ENCODE measurements at regions not wholly inside any gene's neighbourhood (a gene's known extent, or its start where the extent isn't known, plus 50 kb on each side); places are given as distances from the start of the nearest gene placed in this dataset.

DNA sequence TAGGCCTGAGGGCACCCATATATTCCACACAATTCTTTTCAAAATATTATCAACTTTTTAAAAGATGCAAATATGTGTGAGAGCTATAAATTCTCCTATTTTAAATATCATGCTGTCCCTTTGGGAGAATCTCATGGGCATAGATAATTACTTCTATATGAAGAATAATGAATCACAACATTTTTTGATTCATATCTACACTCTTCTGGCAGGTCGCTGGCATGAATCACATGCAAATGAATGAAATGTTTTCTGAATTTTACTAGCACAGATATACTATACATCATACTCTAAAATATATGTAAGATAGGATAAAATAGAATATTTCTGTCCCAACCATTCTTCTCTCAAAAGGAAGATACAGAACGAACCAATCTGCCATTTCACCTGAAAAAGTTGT, 277.7 kb upstream of the KCNH8 start (continued):
- TF ChIP-seq HNRNPL (IDR thresholded peaks at IDR 0.05; ENCODE audit: low read depth, low read length) (no peak), HCFC1 (IDR thresholded peaks at IDR 0.05; ENCODE audit: low read depth, low read length) (no peak), U2AF2 (optimal IDR thresholded peaks at IDR 0.05; ENCODE audit: low read depth, low read length) (no peak), SMAD2 (IDR thresholded peaks at IDR 0.05; ENCODE audit: low read depth, low read length) (no peak)
- TF ChIP-seq, protein P1, sequence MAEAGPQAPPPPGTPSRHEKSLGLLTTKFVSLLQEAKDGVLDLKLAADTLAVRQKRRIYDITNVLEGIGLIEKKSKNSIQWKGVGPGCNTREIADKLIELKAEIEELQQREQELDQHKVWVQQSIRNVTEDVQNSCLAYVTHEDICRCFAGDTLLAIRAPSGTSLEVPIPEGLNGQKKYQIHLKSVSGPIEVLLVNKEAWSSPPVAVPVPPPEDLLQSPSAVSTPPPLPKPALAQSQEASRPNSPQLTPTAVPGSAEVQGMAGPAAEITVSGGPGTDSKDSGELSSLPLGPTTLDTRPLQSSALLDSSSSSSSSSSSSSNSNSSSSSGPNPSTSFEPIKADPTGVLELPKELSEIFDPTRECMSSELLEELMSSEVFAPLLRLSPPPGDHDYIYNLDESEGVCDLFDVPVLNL (CRISPR knock-in tag; IDR thresholded peaks at IDR 0.05; ENCODE audit: low read depth), result no peak

DNA sequence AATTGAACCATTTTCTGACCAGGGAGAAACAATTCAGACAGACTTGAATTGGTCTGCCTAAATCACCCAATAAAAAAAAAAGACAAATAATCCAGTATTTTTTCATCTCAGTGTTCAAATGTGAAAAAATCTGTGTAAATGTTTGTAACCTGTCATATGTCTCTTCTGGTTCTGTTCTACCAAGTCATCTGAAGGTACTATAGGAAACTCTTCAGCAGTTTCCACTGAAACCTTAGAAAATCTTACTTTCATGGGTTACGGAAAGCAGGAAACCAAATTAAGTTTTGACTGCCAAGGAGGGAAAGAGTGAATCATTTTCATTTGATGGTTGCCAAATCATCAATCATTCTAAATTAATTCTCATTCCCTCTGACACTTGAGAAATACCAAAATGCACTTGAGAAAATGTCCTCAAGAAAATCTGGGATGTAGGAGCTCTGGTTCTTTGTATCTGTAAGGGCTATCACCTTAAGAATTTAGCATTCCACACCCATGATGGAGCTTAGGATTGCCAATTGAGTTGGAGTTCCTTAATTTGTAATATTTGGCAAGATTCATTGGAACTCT, 278.2 kb upstream of the KCNH8 start:
- no peak overlapping the region for H2AFZ ChIP-seq (ENCODE audit: low read depth, low read length)
- no peak overlapping the region for H3K9ac ChIP-seq (ENCODE audit: insufficient read depth in 1 of 2, low read depth in 2 of 2, low read length in 2 of 2)
- no peak overlapping the region for H3K4me3 ChIP-seq
- H3K4me1 ChIP-seq (replicated peaks in 1 of 2; ENCODE audit: control insufficient read depth in 2 of 2, insufficient read depth in 2 of 2, low read length in 2 of 2), result no peaks in the 10 kb centered on the region
- ChIA-PET POLR2A (no interaction called here), CTCF (ENCODE audit: low intra/inter-chr PET ratio) (no interaction called here)
- no peak overlapping the region for H3K4me2 ChIP-seq (ENCODE audit: insufficient read depth, low read length)
- DNase-seq (ENCODE audit: extremely low read depth in 1 of 4, low spot score in 3 of 4) (no peak), FAIRE-seq (peak; percentile 29), ATAC-seq (no peak)
- no peaks in the 10 kb centered on the region for H4K20me1 ChIP-seq (replicated peaks; ENCODE audit: control insufficient read depth, insufficient read depth, low read length)
- no peaks in the 10 kb centered on the region for H3K79me2 ChIP-seq (ENCODE audit: control insufficient read depth, insufficient read depth, low read length)
- intact Hi-C loops (cut with micrococcal nuclease), result no loop called here
- no peaks in the 10 kb centered on the region for H3K27me3 ChIP-seq (ENCODE audit: control insufficient read depth in 2 of 2, insufficient read depth in 2 of 2, low read length in 2 of 2)
- H3K9me3 ChIP-seq (replicated peaks; ENCODE audit: control insufficient read depth, insufficient read depth, low read depth, low read length), result no peaks in the 10 kb centered on the region
- no peaks in the 10 kb centered on the region for H3K36me3 ChIP-seq (ENCODE audit: control insufficient read depth, insufficient read depth, low read length)
- H3K27ac ChIP-seq (ENCODE audit: extremely low read depth, low read depth, low read length), result no peak overlapping the region
- 14% methylated on average over 1 of the region's 1 CpG for WGBS (ENCODE audit: insufficient coverage, low coverage, missing lambda C conversion rate)
- no peaks in the 10 kb centered on the region for H3K9me1 ChIP-seq (ENCODE audit: control insufficient read depth, insufficient read depth, low read length)
- in situ Hi-C loops (cut with MboI), result no loop called here
- no TSS peak for BruUV-seq (replicated peaks)
- TF ChIP-seq SUPT5H (IDR thresholded peaks at IDR 0.05) (no peak), NONO (IDR thresholded peaks at IDR 0.05; ENCODE audit: low read depth in 2 of 2, low read length in 1 of 2) (no peak), SMAD3 (CRISPR knock-in tag; conservative IDR thresholded peaks at IDR 0.05) (no peak), PCBP1 (IDR thresholded peaks at IDR 0.05; ENCODE audit: low read depth, low read length, poor library complexity, severe bottlenecking) (no peak), SIX5 (IDR thresholded peaks at IDR 0.05; ENCODE audit: borderline replicate concordance in 1 of 2, insufficient read depth in 1 of 2, low read depth in 1 of 2, low read length in 2 of 2) (no peak), IRF2 (CRISPR knock-in tag; IDR thresholded peaks at IDR 0.05) (no peak), ETV1 (tag; conservative IDR thresholded peaks at IDR 0.05; ENCODE audit: low read depth) (no peak)
- TF ChIP-seq, protein P2, sequence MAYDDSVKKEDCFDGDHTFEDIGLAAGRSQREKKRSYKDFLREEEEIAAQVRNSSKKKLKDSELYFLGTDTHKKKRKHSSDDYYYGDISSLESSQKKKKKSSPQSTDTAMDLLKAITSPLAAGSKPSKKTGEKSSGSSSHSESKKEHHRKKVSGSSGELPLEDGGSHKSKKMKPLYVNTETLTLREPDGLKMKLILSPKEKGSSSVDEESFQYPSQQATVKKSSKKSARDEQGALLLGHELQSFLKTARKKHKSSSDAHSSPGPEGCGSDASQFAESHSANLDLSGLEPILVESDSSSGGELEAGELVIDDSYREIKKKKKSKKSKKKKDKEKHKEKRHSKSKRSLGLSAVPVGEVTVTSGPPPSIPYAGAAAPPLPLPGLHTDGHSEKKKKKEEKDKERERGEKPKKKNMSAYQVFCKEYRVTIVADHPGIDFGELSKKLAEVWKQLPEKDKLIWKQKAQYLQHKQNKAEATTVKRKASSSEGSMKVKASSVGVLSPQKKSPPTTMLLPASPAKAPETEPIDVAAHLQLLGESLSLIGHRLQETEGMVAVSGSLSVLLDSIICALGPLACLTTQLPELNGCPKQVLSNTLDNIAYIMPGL (CRISPR knock-in tag; IDR thresholded peaks at IDR 0.05), result no peak
- TF ChIP-seq, protein P3, sequence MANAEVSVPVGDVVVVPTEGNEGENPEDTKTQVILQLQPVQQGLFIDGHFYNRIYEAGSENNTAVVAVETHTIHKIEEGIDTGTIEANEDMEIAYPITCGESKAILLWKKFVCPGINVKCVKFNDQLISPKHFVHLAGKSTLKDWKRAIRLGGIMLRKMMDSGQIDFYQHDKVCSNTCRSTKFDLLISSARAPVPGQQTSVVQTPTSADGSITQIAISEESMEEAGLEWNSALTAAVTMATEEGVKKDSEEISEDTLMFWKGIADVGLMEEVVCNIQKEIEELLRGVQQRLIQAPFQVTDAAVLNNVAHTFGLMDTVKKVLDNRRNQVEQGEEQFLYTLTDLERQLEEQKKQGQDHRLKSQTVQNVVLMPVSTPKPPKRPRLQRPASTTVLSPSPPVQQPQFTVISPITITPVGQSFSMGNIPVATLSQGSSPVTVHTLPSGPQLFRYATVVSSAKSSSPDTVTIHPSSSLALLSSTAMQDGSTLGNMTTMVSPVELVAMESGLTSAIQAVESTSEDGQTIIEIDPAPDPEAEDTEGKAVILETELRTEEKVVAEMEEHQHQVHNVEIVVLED (CRISPR knock-in tag; IDR thresholded peaks at IDR 0.05), result no peak
- TF ChIP-seq, protein P4, sequence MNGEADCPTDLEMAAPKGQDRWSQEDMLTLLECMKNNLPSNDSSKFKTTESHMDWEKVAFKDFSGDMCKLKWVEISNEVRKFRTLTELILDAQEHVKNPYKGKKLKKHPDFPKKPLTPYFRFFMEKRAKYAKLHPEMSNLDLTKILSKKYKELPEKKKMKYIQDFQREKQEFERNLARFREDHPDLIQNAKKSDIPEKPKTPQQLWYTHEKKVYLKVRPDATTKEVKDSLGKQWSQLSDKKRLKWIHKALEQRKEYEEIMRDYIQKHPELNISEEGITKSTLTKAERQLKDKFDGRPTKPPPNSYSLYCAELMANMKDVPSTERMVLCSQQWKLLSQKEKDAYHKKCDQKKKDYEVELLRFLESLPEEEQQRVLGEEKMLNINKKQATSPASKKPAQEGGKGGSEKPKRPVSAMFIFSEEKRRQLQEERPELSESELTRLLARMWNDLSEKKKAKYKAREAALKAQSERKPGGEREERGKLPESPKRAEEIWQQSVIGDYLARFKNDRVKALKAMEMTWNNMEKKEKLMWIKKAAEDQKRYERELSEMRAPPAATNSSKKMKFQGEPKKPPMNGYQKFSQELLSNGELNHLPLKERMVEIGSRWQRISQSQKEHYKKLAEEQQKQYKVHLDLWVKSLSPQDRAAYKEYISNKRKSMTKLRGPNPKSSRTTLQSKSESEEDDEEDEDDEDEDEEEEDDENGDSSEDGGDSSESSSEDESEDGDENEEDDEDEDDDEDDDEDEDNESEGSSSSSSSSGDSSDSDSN (IDR thresholded peaks at IDR 0.05; ENCODE audit: borderline replicate concordance in 1 of 2, low read depth in 2 of 2, low read length in 2 of 2), result no peak

Measured in K562 (cell line).